Left lung (tissue), 4 donors: ENCODE measurements at regions not wholly inside any gene's neighbourhood (a gene's known extent, or its start where the extent isn't known, plus 50 kb on each side); places are given as distances from the start of the nearest gene placed in this dataset.

Source experiments
- ATAC-seq: fragments of 200-7000 bp; cut with Tn5 transposase; one replicate; pipeline ENCODE4 v1.9.1; 2020; ENCODE audit warnings: moderate library complexity
- DNase-seq, 4 donors: peaks; one replicate each; pipeline ENCODE4 v3.0.0-alpha.2; 2013 to 2020
- H3K27ac ChIP-seq, 2 donors: fragments of 200-600 bp; sonication (generic) in 1 of 2; one replicate each; pipeline versions ENCODE4 v1.5.0 to v1.8.0; 2020 to 2021
- H3K27me3 ChIP-seq, 2 donors: fragments of 200-600 bp; sonication (generic) in 1 of 2; one replicate each; pipeline versions ENCODE4 v1.5.0 to v1.8.0; 2020 to 2021
- H3K36me3 ChIP-seq, 2 donors: fragments of 200-600 bp; sonication (generic) in 1 of 2; one replicate each; pipeline versions ENCODE4 v1.5.0 to v1.8.0; 2020 to 2021
- H3K4me1 ChIP-seq, 2 donors: fragments of 200-600 bp; one replicate each; pipeline ENCODE4 v1.8.0; 2021
- H3K4me3 ChIP-seq, 2 donors: fragments of 200-600 bp; sonication (generic) in 1 of 2; one replicate each; pipeline versions ENCODE4 v1.5.0 to v1.8.0; 2020 to 2021; ENCODE audit warnings: mild to moderate bottlenecking in 1 of 2
- H3K9me3 ChIP-seq, 2 donors: fragments of 200-600 bp; sonication (generic) in 1 of 2; one replicate each; pipeline versions ENCODE4 v1.5.0 to v1.8.0; 2020 to 2021
- CTCF ChIP-seq, 2 donors: fragments of 200-600 bp; sonication (generic) in 1 of 2; IDR thresholded peaks; one replicate each; pipeline versions ENCODE4 v1.5.0 to v1.8.0; 2021; ENCODE audit warnings: antibody characterized with exemption in 2 of 2
- intact Hi-C, 2 donors: fragments of 100-400 bp; cut with DNase I; formaldehyde crosslinking; loops; one replicate each; pipeline versions ENCODE4 v1.11.2 to v1.14.2; 2022
- donor health status: DM: no; HTN: yes; CAD: no.
- donor health status: DM: no; HTN: no; CAD: no.

DNA sequence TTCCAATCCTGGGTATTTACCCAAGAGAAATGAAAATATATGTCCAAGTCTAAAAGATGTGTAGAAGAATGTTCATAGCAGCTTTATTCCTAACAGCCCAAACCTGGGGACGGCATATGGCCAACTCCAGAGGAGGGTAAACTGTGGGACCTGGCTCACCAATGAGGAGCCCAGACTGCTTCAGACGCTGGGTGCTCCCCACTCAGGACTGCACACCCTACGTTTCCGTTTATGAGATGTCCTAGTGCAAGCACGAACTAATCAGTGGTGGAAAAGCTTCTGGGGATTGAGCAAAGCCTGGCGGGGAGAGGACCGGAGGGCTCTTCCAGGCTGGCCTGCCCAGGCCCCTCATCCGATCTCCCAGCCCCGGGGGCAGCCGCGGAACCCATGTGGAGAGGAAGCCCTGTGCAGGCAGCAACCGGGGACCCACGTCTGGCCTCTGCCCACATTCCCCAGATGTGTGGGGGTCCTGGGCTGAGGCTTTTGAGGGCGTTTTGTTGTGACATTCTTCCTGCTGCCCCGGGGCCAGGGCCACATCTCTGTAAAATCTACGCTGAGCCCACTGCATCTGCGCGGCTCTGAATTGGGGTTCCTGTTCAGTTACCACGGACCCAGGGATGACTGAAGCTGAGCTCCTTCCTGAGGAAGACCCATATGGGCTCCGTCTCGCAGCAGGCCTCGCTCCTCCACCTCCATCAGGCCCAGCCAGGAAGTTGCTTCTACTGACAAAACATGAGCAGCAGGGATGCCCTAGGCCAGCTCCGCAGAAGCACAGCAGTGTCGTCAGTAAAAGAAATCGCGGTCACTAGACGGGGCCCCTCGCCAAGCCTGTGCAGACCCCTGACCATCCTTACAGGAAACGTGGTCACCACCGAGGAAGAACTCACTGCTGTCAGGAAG, 188.0 kb downstream of the DLL1 start:
- intact Hi-C loops, result no loop called here
- peak in 1 of 4 donors; percentile 23 for DNase-seq
- H3K27ac ChIP-seq, result no peak overlapping the region

GRCh38 chr6:170102038-170102437, 188.8 kb downstream of the DLL1 start:
- peak in 1 of 4 donors; percentile 6 for DNase-seq
- Histone ChIP-seq H3K27me3 (peaks cover 0 to 10% of the 10 kb centered on the region in 2 donors), H3K4me1 (no peaks in the 10 kb centered on the region), H3K9me3 (peaks cover 0 to 6% of the 10 kb centered on the region in 2 donors), H3K4me3 (no peak overlapping the region), H3K27ac (no peak overlapping the region), H3K36me3 (no peaks in the 10 kb centered on the region)
- intact Hi-C loops, result no loop called here
- no peak for ATAC-seq
- TF ChIP-seq CTCF (IDR thresholded peaks at IDR 0.05), result no peak

More for the DNA sequence above, 188.0 kb downstream of the DLL1 start:
- H3K36me3 ChIP-seq, result no peaks in the 10 kb centered on the region
- H3K4me3 ChIP-seq, result no peak overlapping the region
- H3K4me1 ChIP-seq, result no peaks in the 10 kb centered on the region
- H3K27me3 ChIP-seq, result peaks cover 0 to 12% of the 10 kb centered on the region in 2 donors
- TF ChIP-seq CTCF (IDR thresholded peaks at IDR 0.05), result no peak
- ATAC-seq, result no peak
- H3K9me3 ChIP-seq, result peaks cover 0 to 6% of the 10 kb centered on the region in 2 donors

DNA sequence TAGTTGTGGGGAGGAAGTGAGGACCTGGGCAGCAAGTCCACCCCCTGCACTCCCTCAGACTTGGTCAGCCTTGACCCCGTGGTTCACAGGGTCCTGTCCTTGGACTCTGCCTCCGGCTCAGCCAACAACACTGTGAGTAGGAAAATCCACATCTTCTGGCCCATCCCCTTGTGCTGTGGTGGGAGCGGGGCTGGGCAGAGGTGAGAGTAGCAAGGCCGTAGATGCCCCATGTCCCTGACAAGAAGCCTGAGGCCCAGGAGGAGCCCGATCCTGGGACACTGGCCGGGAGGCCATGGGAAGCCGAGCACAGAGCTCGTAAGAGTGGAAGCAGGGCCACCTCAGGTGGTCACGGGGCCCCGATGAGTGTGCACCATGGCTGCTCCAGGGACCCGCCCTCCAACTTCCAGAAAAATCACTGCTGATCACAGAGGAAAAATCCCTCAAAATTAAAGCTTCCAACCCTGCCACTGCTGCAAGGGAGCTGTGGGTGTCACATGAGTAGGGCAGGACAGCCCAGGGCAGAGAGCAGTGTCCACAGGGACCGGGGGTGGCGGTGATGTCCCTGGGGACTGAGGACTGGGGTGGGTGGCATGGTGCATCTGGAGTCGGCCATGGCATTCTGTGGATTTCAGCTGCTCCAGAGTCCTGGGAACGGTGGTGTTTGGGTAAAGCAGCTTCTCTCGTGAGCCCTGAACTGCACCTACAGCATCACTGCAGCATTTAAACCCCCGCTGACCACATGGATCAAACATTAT, 189.4 kb downstream of the DLL1 start:
- intact Hi-C loops, result no loop called here
- peak in 1 of 4 donors; percentile 20 for DNase-seq
- ATAC-seq, result no peak
- Histone ChIP-seq H3K36me3 (no peaks in the 10 kb centered on the region), H3K27ac (no peak overlapping the region), H3K9me3 (peaks cover 0 to 6% of the 10 kb centered on the region in 2 donors), H3K27me3 (peaks cover 0 to 12% of the 10 kb centered on the region in 2 donors), H3K4me3 (no peak overlapping the region), H3K4me1 (no peaks in the 10 kb centered on the region)
- TF ChIP-seq CTCF (IDR thresholded peaks at IDR 0.05), result no peak

DNA sequence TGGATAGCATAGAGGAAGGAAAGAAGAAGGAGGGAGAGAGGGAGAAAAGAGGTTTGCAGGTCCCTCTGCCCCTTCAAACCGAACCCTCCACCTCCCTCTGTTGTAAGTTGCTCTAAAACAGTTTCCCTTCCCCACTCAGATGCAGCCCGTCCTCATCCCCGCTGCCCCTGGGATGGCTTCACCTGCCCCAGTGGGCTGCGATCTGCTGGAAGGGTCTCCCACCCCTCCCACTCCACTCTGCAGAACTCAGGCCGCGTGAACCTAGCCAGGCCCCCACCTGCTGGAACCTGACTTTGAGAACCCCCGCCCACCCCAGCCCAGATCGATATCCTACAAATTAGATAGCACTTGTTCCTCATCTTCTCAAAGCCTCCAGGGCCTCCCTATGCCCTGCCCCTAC, 190.8 kb downstream of the DLL1 start:
- intact Hi-C loops, result no loop called here
- Histone ChIP-seq H3K27me3 (peaks cover 0 to 24% of the 10 kb centered on the region in 2 donors), H3K4me3 (no peak overlapping the region), H3K36me3 (no peaks in the 10 kb centered on the region), H3K27ac (no peak overlapping the region), H3K4me1 (no peaks in the 10 kb centered on the region), H3K9me3 (peaks cover 0 to 6% of the 10 kb centered on the region in 2 donors)
- DNase-seq (peak in 1 of 4 donors; percentile 10), ATAC-seq (no peak)
- TF ChIP-seq CTCF (IDR thresholded peaks at IDR 0.05), result no peak

GRCh38 chr6:170099387-170099786, 191.5 kb downstream of the DLL1 start:
- no peak for TF ChIP-seq CTCF (IDR thresholded peaks at IDR 0.05)
- Histone ChIP-seq H3K36me3 (no peaks in the 10 kb centered on the region), H3K4me3 (no peak overlapping the region), H3K4me1 (no peaks in the 10 kb centered on the region), H3K27me3 (peaks cover 0 to 28% of the 10 kb centered on the region in 2 donors), H3K27ac (no peak overlapping the region), H3K9me3 (peaks cover 0 to 6% of the 10 kb centered on the region in 2 donors)
- peak in 1 of 4 donors; percentile 18 for DNase-seq
- intact Hi-C loops, result no loop called here
- no peak for ATAC-seq
